Right lobe of liver (tissue), 6 donors: ENCODE measurements at regions not wholly inside any gene's neighbourhood (a gene's known extent, or its start where the extent isn't known, plus 50 kb on each side); places are given as distances from the start of the nearest gene placed in this dataset.

Experiments
- ATAC-seq, 4 donors: fragments of 200-7000 bp; cut with Tn5 transposase; one replicate each; pipeline ENCODE4 v1.9.1; 2020; ENCODE audit warnings: mild to moderate bottlenecking in 4 of 4, moderate library complexity in 4 of 4
- DNase-seq, 3 donors: peaks; one replicate each; pipeline ENCODE4 v3.0.0-alpha.2; 2020
- H3K27ac ChIP-seq, 3 donors: fragments of 200-600 bp; one replicate each; pipeline ENCODE4 v1.8.0; 2022
- H3K27me3 ChIP-seq, 2 donors: fragments of 200-600 bp; one replicate each; pipeline ENCODE4 v1.8.0; 2022
- H3K36me3 ChIP-seq, 4 donors: fragments of 200-600 bp; sonication (generic) in 1 of 4; one replicate each; pipeline versions ENCODE4 v1.5.1 to v1.8.0; 2017 to 2022; ENCODE audit warnings: control low read depth in 1 of 4
- H3K4me1 ChIP-seq, 4 donors: fragments of 200-600 bp; sonication (generic) in 1 of 4; one replicate each; pipeline versions ENCODE4 v1.5.1 to v1.8.0; 2017 to 2022; ENCODE audit warnings: control low read depth in 1 of 4
- H3K4me3 ChIP-seq, 3 donors: fragments of 200-600 bp; one replicate each; pipeline ENCODE4 v1.8.0; 2022
- H3K9me3 ChIP-seq, 4 donors: fragments of 200-600 bp; sonication (generic) in 1 of 4; one replicate each; pipeline versions ENCODE4 v1.5.1 to v1.8.0; 2017 to 2022; ENCODE audit warnings: control low read depth in 1 of 4
- POLR2A ChIP-seq: fragments of 450-650 bp; IDR thresholded peaks from one replicate; pipeline ENCODE4 v1.6.1; 2017; ENCODE audit warnings: antibody characterized with exemption, mild to moderate bottlenecking
- WGBS: methylation state at CpG from one replicate; pipeline ENCODE4 v1.1.6; 2018; ENCODE audit warnings: low coverage, low lambda C conversion rate; ENCODE audit not compliant: insufficient coverage; ENCODE audit errors: missing lambda C conversion rate; 5-methylcytosine and 5-hydroxymethylcytosine counted together
- intact Hi-C, 2 donors: fragments of 100-400 bp; cut with DNase I; formaldehyde crosslinking; loops; one replicate each; pipeline versions ENCODE4 v1.11.2 to v1.14.1; 2022
- TF ChIP-seq, protein P1 (sequence below), 4 donors: fragments of 200-600 bp in 3 of 4; fragments of 450-650 bp in 1 of 4; IDR thresholded peaks; one replicate each; pipeline versions ENCODE4 v1.5.1 to v1.8.0; 2016 to 2022; ENCODE audit warnings: antibody characterized with exemption in 4 of 4, mild to moderate bottlenecking in 2 of 4
- donor health status: DM: no; HTN: yes; CAD: no.
- donor health status: DM: no; HTN: no; CAD: no.
- donor health status: DM: no; HTN: no; CAD: no.
- donor health status: DM: no; HTN: yes; CAD: no.
- donor health status: DM: no; HTN: yes; CAD: no.

DNA sequence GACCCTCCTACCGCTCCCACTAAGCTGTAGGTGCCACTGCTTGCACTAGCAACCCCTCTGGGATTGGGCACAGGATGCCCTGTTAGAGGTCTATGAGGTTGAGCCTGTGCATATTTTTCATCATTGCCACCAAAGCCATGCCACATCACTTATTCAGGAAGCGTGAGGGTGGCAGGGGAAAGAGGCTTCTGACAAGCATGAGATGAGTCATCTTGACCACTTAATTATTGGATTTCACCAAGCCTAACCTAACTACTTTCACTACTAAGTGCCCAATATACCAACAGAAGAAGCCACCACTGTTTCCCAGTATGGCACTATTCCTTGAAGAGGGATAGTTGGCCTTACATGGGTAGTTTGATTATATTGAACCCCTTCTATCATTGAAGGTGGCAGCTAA lies 181.3 kb upstream of the EPHA4 start:
- Histone ChIP-seq H3K4me1 (no peaks in the 10 kb centered on the region), H3K27me3 (no peaks in the 10 kb centered on the region), H3K27ac (no peak overlapping the region), H3K9me3 (no peaks in the 10 kb centered on the region), H3K4me3 (no peak overlapping the region), H3K36me3 (no peaks in the 10 kb centered on the region)
- TF ChIP-seq, protein P1, sequence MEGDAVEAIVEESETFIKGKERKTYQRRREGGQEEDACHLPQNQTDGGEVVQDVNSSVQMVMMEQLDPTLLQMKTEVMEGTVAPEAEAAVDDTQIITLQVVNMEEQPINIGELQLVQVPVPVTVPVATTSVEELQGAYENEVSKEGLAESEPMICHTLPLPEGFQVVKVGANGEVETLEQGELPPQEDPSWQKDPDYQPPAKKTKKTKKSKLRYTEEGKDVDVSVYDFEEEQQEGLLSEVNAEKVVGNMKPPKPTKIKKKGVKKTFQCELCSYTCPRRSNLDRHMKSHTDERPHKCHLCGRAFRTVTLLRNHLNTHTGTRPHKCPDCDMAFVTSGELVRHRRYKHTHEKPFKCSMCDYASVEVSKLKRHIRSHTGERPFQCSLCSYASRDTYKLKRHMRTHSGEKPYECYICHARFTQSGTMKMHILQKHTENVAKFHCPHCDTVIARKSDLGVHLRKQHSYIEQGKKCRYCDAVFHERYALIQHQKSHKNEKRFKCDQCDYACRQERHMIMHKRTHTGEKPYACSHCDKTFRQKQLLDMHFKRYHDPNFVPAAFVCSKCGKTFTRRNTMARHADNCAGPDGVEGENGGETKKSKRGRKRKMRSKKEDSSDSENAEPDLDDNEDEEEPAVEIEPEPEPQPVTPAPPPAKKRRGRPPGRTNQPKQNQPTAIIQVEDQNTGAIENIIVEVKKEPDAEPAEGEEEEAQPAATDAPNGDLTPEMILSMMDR (IDR thresholded peaks at IDR 0.05) = no peak
- TF ChIP-seq POLR2A = no peak
- intact Hi-C loops = no loop called here
- no peak for ATAC-seq
- DNase-seq = no peak
- 80% methylated on average over 1 of the region's 2 CpGs for WGBS

DNA sequence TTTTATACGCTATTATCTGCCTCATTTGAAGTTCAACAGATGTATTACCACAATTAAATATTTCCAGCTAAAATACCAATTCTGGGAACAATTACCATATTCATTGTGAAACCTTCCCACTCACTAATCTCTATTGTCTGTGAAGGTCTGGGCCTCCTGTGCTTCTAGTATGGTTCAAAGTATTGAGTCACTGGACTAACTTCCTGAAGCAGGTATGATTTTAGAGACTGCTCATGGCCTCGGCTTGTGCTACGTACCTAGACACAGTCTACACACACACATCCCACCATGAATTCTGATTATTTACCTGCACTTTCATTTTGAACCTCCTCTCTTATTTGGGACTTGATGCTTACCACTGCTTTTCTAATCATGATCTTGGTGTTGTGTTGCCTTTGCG lies 180.7 kb upstream of the EPHA4 start:
- Histone ChIP-seq H3K27me3 (no peaks in the 10 kb centered on the region), H3K36me3 (no peaks in the 10 kb centered on the region), H3K9me3 (no peaks in the 10 kb centered on the region), H3K4me1 (no peaks in the 10 kb centered on the region), H3K4me3 (no peak overlapping the region), H3K27ac (no peak overlapping the region)
- ATAC-seq (no peak), DNase-seq (no peak)
- TF ChIP-seq, protein P1 (IDR thresholded peaks at IDR 0.05) = no peak
- no peak for TF ChIP-seq POLR2A
- 55% methylated on average over 4 of the region's 4 CpGs for WGBS
- intact Hi-C loops = no loop called here

DNA sequence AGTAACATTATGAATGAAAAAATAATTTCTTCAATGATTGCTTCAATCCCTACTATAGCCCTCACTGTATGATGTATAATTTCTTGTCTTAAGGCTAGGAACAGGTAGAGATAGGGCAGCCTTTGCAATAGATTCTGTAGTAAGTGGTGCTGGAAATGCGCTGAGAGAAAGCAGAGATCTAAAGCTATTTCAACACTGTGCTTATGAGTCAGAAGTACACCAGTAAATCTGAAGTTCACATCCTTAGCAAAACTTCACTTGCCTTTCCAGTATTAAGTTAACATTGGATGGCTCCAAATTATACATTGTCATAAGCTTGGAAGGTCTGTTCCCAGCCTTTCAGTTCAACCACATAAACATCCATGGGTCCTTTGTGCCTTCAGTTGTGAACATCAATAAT lies 178.2 kb upstream of the EPHA4 start:
- H3K36me3 ChIP-seq = no peaks in the 10 kb centered on the region
- no peaks in the 10 kb centered on the region for H3K9me3 ChIP-seq
- no peak for TF ChIP-seq POLR2A
- TF ChIP-seq, protein P1 (IDR thresholded peaks at IDR 0.05) = no peak
- no peak for ATAC-seq
- no peak for DNase-seq
- intact Hi-C loops = no loop called here
- H3K27me3 ChIP-seq = no peaks in the 10 kb centered on the region
- H3K4me3 ChIP-seq = no peak overlapping the region
- H3K27ac ChIP-seq = no peak overlapping the region
- no peaks in the 10 kb centered on the region for H3K4me1 ChIP-seq
- WGBS = 100% methylated on average over 1 of the region's 1 CpG

DNA sequence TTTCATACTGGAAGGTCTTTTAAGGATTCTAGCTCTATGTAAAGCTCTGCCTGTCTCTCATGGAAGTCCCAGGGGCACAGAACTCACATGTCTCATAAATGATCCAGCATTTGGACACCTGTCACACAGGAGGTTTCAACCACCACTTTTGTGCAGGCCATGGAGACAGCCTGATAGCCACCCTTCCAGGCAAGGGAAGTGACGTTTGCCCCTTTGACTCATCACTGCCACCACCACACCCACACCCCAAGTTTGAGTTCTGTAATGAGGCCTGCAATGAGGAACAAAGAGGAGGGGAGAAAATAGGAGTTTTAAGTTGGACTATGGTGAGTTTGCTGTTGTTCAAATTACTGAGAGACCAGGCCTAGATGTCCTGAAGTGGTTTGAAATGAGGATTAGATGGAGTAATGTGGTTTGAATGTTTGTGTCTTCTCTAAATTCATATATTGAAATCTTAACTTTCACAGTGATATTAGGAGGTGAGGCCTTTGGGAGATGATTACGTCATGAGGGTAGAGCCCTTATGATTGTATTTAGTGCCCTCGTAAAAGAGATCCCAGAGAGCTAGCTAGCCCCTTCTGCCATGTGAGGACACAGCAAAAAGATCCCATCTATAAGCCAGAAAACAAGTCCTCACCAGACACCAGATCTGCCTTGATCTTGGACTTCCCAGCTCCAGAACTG lies 175.3 kb upstream of the EPHA4 start:
- no peaks in the 10 kb centered on the region for H3K4me1 ChIP-seq
- DNase-seq (no peak), ATAC-seq (no peak)
- no peaks in the 10 kb centered on the region for H3K36me3 ChIP-seq
- no peaks in the 10 kb centered on the region for H3K9me3 ChIP-seq
- no peaks in the 10 kb centered on the region for H3K27me3 ChIP-seq
- intact Hi-C loops = no loop called here
- TF ChIP-seq POLR2A = no peak
- TF ChIP-seq, protein P1 (IDR thresholded peaks at IDR 0.05) = no peak
- no peak overlapping the region for H3K4me3 ChIP-seq
- H3K27ac ChIP-seq = no peak overlapping the region
- 61% methylated on average over 3 of the region's 3 CpGs for WGBS
